ENCODE measurements at regions not wholly inside any gene's neighbourhood (a gene's known extent, or its start where the extent isn't known, plus 50 kb on each side); places are given as distances from the start of the nearest gene placed in this dataset.
"Not testable (repeated sequence)": the region's sequence is repeated elsewhere in the genome, so short reads cannot be mapped to it uniquely, and the experiment has no call there.

- DNase-seq (ENCODE audit: low spot score) (no peak), FAIRE-seq (no peak)
Observed at GRCh38 chr14:105979446-105979845, 453.1 kb downstream of the TMEM121 start.

- FAIRE-seq (no peak), DNase-seq (ENCODE audit: low spot score) (no peak)
Observed at GRCh38 chr14:105980224-105980623, 453.8 kb downstream of the TMEM121 start.

- not testable (repeated sequence) for FAIRE-seq
Observed at GRCh38 chr14:105981517-105982302, 455.3 kb downstream of the TMEM121 start.

GRCh38 chr14:105982664-105983063 is 456.3 kb downstream of the TMEM121 start:
- FAIRE-seq (no peak), DNase-seq (ENCODE audit: low spot score) (no peak)

More at GRCh38 chr14:105981517-105982302, 455.3 kb downstream of the TMEM121 start:
- not testable (repeated sequence) for DNase-seq (ENCODE audit: low spot score)

GRCh38 chr14:105986894-105987284 is 460.5 kb downstream of the TMEM121 start:
- FAIRE-seq (no peak), DNase-seq (ENCODE audit: low spot score) (no peak)

GRCh38 chr14:105987563-105987962 is 461.2 kb downstream of the TMEM121 start:
- DNase-seq (ENCODE audit: low spot score), result no peak
- no peak for FAIRE-seq

DNA sequence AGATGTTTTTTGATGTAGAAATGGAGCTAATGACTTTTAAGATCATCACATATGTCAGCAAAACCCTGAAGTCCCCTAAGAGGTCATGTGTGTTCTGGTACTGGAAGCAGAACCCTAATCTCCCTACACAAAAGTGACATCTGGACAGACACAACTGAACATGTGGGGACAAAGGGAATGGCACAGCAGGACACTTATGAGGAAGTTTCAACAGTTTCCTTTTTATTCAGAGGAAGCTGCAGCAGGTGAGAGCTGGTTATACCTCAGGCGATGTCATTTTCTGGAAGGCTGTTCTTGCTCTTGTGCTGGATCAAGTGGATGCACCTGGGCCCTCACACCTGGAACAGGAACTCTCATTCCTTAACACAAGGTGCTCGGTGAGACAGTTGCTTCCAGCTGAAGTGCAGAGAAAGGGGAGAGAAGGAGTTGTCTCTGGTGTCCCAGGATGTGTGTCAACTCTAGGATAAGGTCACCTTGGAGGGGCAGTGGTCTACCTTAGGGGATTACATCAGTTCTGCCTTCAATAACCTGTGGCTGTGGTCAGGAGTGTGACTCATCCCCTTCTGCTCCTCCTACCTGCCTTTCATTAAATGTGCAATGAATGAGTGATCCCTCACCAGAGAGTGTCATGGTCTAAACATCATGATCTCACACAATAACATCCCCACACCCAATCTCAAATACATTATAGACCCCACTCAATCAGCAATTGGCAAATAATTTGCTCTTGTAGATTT is 463.4 kb downstream of the TMEM121 start:
- FAIRE-seq (no peak), DNase-seq (ENCODE audit: low spot score) (no peak)

DNA sequence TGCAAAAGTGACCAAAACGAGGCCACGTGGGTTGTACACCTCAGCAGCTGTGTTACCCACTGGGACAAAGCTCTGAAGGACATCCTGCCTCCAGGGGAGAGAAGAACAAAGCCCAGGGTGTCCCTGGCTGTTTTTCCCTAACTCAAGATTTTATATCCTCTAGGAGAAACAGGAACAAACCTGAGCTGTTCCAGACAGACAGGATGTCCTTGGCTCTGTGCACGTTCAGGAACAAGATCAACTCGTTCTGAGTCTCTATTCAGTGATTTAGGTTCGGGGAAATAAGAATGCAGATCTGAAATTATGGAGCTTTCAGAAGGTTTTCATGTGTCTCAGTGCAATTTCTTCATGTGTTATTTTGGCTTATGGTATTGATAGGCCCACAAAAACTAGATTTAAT is 465.3 kb downstream of the TMEM121 start:
- DNase-seq (ENCODE audit: low spot score); FAIRE-seq: not testable (repeated sequence)

DNA sequence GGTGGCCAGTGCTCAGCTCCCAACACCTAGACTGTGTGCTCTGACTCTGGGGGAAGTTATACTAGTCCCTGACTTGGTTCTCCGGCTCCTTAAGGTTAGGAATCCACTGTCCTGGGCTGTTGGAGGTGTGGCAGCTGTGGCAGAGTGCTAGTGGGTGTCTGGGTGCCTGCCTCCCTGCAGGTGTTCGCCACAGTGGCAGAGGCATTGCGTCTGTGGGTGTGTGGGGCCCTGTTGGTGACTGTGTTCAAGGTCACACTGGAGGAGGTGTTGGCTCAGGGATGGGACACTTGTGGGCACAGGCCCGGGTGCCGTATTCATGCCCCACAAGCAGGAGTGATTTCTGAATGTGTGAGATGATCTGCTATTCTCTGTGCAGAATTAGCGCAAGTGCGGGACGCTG is 467.4 kb downstream of the TMEM121 start:
- no peak for FAIRE-seq
- DNase-seq (ENCODE audit: low spot score), result no peak

DNA sequence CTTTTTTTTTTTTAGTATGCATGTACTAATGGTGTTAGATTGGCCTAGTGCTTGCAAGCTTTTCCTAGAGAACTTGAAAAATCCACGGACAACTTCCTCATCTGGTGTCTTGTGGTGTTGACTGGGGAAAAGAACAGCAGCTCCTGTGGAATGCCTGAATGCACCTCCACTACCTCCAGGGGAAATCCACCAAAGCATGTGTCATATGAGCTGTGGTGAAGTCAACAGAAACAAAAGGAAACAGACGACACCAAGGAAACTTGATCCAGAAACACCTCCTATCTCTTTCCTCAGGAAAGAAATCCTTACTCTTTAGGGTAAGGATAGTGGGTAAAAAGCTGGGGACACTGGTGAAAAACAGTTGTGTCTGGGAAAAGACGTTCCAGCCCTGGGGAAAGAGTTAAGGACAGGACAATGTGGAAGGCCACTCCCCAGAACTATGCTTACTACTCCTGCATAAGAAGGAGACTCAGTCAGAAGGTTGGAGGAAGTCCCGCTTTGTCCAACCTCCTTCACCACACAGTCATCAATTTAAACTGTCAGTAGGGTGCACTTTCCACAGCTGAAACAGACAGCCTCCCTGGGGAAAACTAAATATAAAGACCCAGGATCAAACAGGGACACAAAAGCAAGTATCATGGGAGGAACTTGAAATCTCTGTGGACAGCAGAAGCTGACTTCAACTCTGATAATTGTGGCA is 468.8 kb downstream of the TMEM121 start:
- not testable (repeated sequence) for DNase-seq (ENCODE audit: low spot score); FAIRE-seq

- not testable (repeated sequence) for FAIRE-seq; DNase-seq (ENCODE audit: low spot score)
Observed at GRCh38 chr14:105998597-105998996, 472.2 kb downstream of the TMEM121 start.

- DNase-seq (ENCODE audit: low spot score) (no peak), FAIRE-seq (no peak)
Observed at GRCh38 chr14:105999361-106000028, 473.1 kb downstream of the TMEM121 start.

DNA sequence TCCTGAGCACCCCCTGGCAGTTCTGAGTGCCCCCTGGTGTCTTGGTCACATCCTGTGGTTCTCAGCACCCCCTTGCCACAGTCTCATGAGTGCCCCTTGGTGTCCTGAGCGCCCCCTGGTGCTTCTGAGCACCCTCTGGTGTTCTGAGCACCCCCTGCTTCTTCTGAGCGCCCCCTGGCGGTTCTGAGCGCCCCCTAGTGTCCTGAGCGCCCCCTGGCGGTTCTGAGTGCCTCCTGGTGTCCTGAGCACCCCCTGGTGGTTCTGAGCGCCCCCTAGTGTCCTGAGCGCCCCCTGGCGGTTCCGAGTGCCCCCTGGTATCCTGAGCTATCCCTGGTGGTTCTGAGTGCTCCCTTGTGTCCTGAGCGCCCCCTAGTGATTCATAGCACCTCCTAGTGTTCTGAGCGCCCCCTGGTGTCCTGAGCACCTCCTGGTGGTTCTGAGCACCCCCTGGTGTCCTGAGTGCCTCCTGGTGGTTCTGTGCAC is 473.7 kb downstream of the TMEM121 start:
- FAIRE-seq; DNase-seq (ENCODE audit: low spot score): not testable (repeated sequence)

- not testable (repeated sequence) for DNase-seq (ENCODE audit: low spot score); FAIRE-seq
Observed at GRCh38 chr14:106001277-106001676, 474.9 kb downstream of the TMEM121 start.

- FAIRE-seq, result no peak
- DNase-seq (ENCODE audit: low spot score), result no peak
Observed at GRCh38 chr14:106003351-106003750, 477.0 kb downstream of the TMEM121 start.

- FAIRE-seq; DNase-seq (ENCODE audit: low spot score): not testable (repeated sequence)
Observed at GRCh38 chr14:106004937-106005795, 478.8 kb downstream of the TMEM121 start.

GRCh38 chr14:106006043-106006442 is 479.7 kb downstream of the TMEM121 start:
- not testable (repeated sequence) for DNase-seq (ENCODE audit: low spot score); FAIRE-seq

GRCh38 chr14:106006716-106007115 is 480.3 kb downstream of the TMEM121 start:
- DNase-seq (ENCODE audit: low spot score); FAIRE-seq: not testable (repeated sequence)

DNA sequence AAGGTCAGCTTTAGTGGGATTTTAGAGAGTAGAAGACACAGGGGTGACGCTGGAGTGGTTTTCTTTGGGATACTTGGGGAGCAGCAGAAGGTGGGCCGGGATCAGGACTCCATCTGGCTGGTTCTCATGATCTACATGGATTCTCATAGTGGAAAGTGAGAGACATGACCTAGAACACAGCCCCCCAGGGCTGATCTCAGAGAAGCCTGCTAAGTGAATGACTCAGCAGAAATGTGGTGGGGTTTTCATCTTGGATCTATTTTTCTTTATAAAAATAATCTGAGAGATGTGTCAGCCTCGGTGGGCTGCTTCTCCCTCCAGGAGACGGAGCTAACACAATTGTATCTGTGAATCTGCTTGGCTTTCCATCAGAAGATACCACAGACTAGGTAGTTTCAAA is 484.4 kb downstream of the TMEM121 start:
- no peak for FAIRE-seq
- no peak for DNase-seq (ENCODE audit: low spot score)

All from urothelium cell line (cell line).